Islet of Langerhans (tissue), 1 donor: ENCODE measurements at regions not wholly inside any gene's neighbourhood (a gene's known extent, or its start where the extent isn't known, plus 50 kb on each side); places are given as distances from the start of the nearest gene placed in this dataset.
"Not testable (repeated sequence)": the region's sequence is repeated elsewhere in the genome, so short reads cannot be mapped to it uniquely, and the experiment has no call there.

Experiments used
- FAIRE-seq: peaks from one replicate; lab custom pipeline; 2011; peaks lifted over from hg19 to GRCh38; lab: Jason Lieb, UNC

GRCh38 chr10:125605167-125605566 lies 77.8 kb downstream of the TEX36 start:
- FAIRE-seq = no peak

GRCh38 chr10:125602825-125603224 lies 80.1 kb downstream of the TEX36 start:
- FAIRE-seq = no peak

- no peak for FAIRE-seq
Measured at GRCh38 chr10:125599194-125599593, 83.8 kb downstream of the TEX36 start.

DNA sequence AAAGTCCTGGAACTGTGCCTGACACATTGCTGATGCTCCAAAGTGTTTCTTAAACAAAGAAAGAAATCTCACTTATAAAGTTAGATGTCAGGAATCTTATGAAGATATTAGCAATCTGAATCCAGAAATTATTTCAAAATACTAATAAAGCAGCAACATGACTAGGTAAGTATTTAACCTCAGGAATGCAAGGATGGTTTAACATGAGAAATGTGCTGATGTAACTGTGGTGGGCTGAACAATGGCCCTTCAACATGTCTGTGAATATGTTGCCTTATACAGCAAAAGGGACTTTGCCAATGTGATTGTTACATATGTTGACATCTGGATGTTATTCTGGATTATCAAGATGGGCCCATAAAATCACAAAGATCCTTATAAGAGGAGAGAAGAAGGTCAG lies 87.1 kb downstream of the TEX36 start:
- FAIRE-seq = no peak

- no peak for FAIRE-seq
Measured at GRCh38 chr10:125593644-125594043, 89.3 kb downstream of the TEX36 start.

DNA sequence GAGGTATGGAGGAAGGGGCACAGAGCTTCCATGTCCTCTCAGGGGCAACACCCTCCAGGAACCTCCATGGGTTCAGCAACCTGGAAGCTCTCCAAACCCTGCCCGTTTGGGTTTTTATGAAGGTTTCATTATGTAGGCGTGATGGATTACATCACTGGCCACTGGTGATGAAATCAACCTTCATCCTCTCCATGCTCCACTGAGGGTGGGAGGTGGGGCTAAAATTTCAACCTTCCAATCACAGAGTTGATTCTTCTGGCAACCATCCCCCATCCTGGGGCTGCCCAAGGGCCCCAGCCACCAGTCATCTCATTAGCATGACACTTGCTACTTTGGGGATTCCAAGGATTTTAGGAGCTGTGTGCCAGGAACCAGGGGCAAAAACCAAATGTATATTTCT lies 90.1 kb downstream of the TEX36 start:
- FAIRE-seq = no peak

DNA sequence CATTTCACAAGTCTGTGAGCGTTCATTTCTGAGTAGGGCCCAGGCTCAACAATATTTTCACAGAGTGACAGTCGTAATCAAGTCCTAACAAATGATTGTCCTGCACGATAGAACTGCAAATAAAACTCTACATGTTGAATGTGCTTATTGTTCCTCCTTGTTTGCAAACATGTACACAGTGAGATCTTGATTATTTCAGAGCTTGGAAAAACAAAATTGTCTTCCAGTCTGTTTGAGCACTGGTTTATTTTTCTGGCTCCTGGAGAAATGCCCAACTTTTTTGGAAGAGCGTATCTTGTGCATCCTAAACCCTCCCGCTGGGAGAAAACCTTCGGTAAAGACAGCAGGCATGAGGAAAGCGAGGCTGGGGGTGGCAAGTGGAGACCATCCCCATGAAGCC lies 91.1 kb downstream of the TEX36 start:
- no peak for FAIRE-seq

DNA sequence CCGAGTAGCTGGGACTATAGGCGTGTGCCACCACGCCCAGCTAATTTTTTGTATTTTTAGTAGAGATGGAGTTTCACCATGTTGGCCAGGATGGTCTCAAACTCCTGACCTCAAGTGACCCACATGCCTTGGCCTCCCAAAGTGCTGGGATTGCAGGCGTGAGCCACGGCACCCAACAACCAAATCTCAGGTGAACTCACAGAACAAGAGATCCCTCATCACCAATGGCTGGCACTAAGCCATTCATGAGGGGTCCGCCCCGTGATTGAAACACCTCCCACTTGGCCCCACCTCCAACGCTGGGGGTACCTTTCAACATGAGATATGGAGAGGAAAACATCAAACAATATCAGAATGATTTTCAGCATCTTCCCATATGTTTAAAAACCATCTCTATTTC lies 94.2 kb downstream of the TEX36 start:
- FAIRE-seq = not testable (repeated sequence)

DNA sequence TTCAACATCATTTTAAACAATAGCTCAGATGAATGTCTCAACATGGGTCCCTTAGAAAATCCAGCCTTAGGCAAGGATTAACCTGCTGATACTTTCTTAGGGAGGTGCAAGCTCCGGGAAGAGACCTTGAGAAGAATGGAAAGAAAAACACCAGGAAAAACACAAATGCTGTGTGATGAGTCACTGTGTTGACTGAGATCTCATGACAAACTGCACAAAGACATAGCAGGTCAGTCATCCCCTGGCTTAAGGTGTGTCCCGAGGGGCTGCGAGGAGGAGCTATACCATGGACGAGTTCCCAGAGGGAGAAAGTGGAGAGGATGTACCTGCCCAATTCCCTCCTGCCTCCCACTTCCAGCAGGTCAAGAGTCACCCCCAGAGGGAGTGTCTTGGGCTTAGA lies 98.0 kb downstream of the TEX36 start:
- FAIRE-seq = no peak

- no peak for FAIRE-seq
Measured at GRCh38 chr10:125578658-125579315, 104.2 kb downstream of the TEX36 start.

DNA sequence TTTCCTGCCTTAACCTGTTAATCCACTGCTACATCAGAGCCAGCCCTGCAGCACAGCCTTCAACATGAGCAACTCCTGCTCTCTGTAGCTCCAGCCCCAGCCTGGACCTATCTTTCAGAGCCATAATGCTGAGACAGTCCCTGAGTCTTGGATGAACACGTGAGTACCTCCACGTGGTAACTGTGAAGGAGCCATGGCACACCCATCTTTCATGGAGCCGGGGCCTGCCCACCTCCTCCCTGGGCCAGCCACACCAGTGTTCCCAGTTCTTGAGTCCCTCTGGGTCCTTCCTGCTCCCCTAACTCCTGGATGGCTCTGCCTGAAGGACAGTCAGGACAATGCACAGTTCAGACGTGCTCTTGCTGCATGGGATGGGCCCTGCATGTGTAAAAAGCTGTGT lies 107.1 kb downstream of the TEX36 start:
- no peak for FAIRE-seq

- no peak for FAIRE-seq
Measured at GRCh38 chr10:125568156-125568555, 114.8 kb downstream of the TEX36 start.

- no peak for FAIRE-seq
Measured at GRCh38 chr10:125567529-125567928, 115.4 kb downstream of the TEX36 start.

DNA sequence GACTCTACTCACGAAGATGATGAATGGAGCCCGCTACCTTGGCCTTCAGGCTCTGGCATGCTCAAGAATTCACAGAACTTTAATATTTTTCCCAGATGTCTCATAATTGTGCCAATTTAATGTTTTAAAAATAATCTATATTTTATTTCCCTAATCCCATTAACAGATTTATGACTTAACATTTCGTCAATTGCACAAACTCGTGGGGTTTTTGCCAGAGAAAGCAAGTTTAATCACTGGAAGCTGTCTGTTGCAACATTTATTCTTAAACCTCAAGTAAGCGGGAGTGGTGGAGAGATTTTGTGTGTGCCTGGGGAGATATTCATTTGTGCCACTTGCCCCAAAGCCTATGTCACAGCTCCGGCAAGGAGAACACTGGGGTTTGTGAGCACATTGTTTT lies 117.9 kb downstream of the TEX36 start:
- no peak for FAIRE-seq

DNA sequence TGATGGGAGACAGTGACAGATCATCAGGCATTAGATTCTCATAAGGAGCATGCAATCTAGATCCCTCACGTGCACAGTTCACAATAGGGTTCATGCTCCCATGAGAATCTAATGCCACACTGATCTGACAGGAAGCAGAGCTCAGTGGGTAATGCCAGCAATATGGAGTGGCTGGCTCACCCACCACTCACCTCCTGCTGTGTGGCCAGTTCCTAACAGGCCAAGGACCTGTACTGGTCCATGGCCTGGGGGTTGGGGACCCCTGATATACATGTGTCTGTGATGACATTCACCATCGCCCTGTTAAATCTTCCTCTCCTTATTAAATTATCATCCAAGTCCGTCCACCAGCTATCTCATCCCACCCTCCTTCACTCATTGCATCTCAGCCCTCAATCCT lies 118.4 kb downstream of the TEX36 start:
- FAIRE-seq = no peak

GRCh38 chr10:125562737-125563136 lies 120.2 kb downstream of the TEX36 start:
- FAIRE-seq = no peak

DNA sequence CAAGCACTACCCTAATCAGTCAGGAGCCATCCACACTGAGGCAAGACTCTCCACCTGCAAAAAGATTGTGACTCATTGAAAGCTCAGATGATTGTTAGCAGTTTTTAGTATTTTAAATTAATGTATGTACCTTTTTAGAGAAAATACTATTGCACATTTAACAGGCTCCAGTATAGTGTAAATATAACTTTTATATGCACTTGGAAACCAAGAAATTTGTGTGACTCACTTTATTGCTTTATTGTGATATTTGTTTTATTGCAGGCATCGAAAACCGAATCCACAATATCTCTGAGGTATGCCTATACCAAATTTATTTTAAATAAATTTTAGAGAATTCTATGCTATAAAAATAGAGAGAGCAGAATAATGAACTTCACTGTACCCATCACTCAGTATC lies 122.0 kb downstream of the TEX36 start:
- FAIRE-seq = no peak

- FAIRE-seq = no peak
Measured at GRCh38 chr10:125559210-125559609, 123.8 kb downstream of the TEX36 start.

DNA sequence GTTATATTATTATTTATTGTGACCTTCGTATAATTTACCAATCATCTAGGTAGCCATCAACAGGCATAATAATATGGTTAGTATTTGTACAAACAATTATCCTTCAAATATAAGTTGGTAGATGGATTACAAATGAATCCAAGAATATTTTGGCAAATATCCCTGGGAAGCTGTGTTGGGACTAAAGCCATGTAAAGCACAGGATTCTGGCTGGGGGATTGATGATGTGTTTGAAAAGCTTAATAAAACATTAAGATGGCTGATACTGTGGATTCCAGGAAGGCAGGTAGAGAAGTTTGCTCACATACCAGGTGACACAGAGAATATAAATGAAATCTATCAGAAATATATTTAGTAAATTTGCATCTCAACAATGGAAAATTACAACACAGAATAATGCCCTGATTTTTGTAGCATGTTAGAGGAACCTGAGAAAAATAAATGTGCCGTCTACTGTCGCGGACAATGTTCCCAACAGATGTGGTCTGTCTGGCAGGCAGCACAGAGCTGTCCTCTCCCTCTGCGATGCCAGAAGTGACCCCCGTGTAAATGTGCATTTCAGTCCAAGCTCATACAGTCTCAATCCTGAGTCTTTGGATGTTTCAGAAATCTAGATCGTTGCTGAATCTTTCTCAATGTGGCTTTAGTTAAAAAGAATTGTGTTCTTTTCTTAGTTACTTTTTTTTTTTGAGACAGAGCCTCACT lies 125.0 kb downstream of the TEX36 start:
- no peak for FAIRE-seq

DNA sequence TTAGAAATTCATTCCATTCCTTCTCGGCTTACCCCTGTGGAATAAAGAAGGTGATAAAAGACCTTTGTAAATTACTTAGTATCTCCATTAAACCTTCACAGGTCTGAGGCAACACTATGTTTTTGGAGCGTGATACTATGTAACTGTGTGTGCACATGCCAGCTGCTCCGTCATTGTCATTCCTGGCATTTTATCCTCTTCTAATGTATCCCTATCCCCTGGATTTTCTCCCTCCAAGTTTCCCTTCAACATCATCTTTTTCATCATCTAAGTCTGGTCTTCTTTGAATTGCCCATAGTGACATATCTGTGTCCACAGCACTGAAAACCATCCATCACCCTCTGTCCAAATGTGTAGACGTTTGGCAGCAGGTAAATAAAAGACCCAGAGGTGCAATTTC lies 125.7 kb downstream of the TEX36 start:
- no peak for FAIRE-seq

GRCh38 chr10:125556882-125557281 lies 126.1 kb downstream of the TEX36 start:
- FAIRE-seq = no peak

GRCh38 chr10:125555743-125556142 lies 127.2 kb downstream of the TEX36 start:
- FAIRE-seq = no peak

DNA sequence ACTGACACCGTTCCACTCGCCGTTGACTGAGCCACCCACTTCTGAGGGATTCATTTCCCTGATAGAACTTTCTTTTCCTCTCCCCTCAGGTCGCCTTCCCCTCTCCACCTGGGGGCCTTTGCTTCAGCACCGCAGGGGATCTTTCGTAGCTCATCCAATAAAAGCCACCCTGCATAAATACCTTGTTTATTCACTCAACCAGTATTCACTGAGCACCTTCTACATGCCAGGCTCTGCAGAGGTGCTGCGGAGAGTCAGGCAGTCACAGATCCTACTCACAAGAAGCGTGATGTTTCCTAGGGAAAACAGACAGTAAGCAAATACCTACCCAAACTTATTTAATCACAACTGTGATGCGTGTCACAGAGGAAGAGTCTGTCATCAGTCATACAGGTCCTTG lies 127.7 kb downstream of the TEX36 start:
- no peak for FAIRE-seq

- FAIRE-seq = no peak
Measured at GRCh38 chr10:125554753-125555152, 128.2 kb downstream of the TEX36 start.
